ENCODE measurements at regions not wholly inside any gene's neighbourhood (a gene's known extent, or its start where the extent isn't known, plus 50 kb on each side); places are given as distances from the start of the nearest gene placed in this dataset.

- no peak for DNase-seq (ENCODE audit: low read depth in 2 of 2, low spot score in 1 of 2)
Observed at GRCh38 chr6:2542101-2542857, 208.4 kb downstream of the MYLK4 start.

- no peak for DNase-seq (ENCODE audit: low read depth in 2 of 2, low spot score in 1 of 2)
Observed at GRCh38 chr6:2536451-2536850, 214.3 kb downstream of the MYLK4 start.

- DNase-seq (ENCODE audit: low read depth in 2 of 2, low spot score in 1 of 2), result no peak
Observed at GRCh38 chr6:2535506-2535905, 215.2 kb downstream of the MYLK4 start.

- no peak for DNase-seq (ENCODE audit: low read depth in 2 of 2, low spot score in 1 of 2)
Observed at GRCh38 chr6:2534406-2535042, 216.2 kb downstream of the MYLK4 start.

GRCh38 chr6:2531426-2532215 lies 219.1 kb downstream of the MYLK4 start:
- DNase-seq (ENCODE audit: low read depth in 2 of 2, low spot score in 1 of 2), result no peak

- no peak for DNase-seq (ENCODE audit: low read depth in 2 of 2, low spot score in 1 of 2)
Observed at GRCh38 chr6:2529211-2529719, 221.5 kb downstream of the MYLK4 start.

- DNase-seq (ENCODE audit: low read depth in 2 of 2, low spot score in 1 of 2), result no peak
Observed at GRCh38 chr6:2528156-2528555, 222.6 kb downstream of the MYLK4 start.

GRCh38 chr6:2526766-2527165 lies 224.0 kb downstream of the MYLK4 start:
- no peak for DNase-seq (ENCODE audit: low read depth in 2 of 2, low spot score in 1 of 2)

- DNase-seq (ENCODE audit: low read depth in 2 of 2, low spot score in 1 of 2), result no peak
Observed at GRCh38 chr6:2524090-2524489, 226.6 kb downstream of the MYLK4 start.

- DNase-seq (ENCODE audit: low read depth in 2 of 2, low spot score in 1 of 2), result no peak
Observed at GRCh38 chr6:2523061-2523460, 227.7 kb downstream of the MYLK4 start.

GRCh38 chr6:2522521-2522920 lies 228.2 kb downstream of the MYLK4 start:
- DNase-seq (ENCODE audit: low read depth in 2 of 2, low spot score in 1 of 2), result no peak

- DNase-seq (ENCODE audit: low read depth in 2 of 2, low spot score in 1 of 2), result no peak
Observed at GRCh38 chr6:2517855-2518473, 232.8 kb downstream of the MYLK4 start.

- DNase-seq (ENCODE audit: low read depth in 2 of 2, low spot score in 1 of 2), result no peak
Observed at GRCh38 chr6:2517401-2517800, 233.3 kb downstream of the MYLK4 start.

- no peak for DNase-seq (ENCODE audit: low read depth in 2 of 2, low spot score in 1 of 2)
Observed at GRCh38 chr6:2516059-2516458, 234.7 kb downstream of the MYLK4 start.

GRCh38 chr6:2514965-2515543 lies 235.7 kb downstream of the MYLK4 start:
- no peak for DNase-seq (ENCODE audit: low read depth in 2 of 2, low spot score in 1 of 2)

GRCh38 chr6:2512802-2513201 lies 237.9 kb downstream of the MYLK4 start:
- no peak for DNase-seq (ENCODE audit: low read depth in 2 of 2, low spot score in 1 of 2)

GRCh38 chr6:2510316-2510715 lies 240.4 kb downstream of the MYLK4 start:
- DNase-seq (ENCODE audit: low read depth in 2 of 2, low spot score in 1 of 2), result no peak

GRCh38 chr6:2509711-2510110 lies 241.0 kb downstream of the MYLK4 start:
- DNase-seq (ENCODE audit: low read depth in 2 of 2, low spot score in 1 of 2), result no peak

- DNase-seq (ENCODE audit: low read depth in 2 of 2, low spot score in 1 of 2), result no peak
Observed at GRCh38 chr6:2508071-2508470, 242.7 kb downstream of the MYLK4 start.

- DNase-seq (ENCODE audit: low read depth in 2 of 2, low spot score in 1 of 2), result no peak
Observed at GRCh38 chr6:2507521-2508037, 243.1 kb downstream of the MYLK4 start.

GRCh38 chr6:2507016-2507415 lies 243.7 kb downstream of the MYLK4 start:
- no peak for DNase-seq (ENCODE audit: low read depth in 2 of 2, low spot score in 1 of 2)
